ENCODE measurements at regions not wholly inside any gene's neighbourhood (a gene's known extent, or its start where the extent isn't known, plus 50 kb on each side); places are given as distances from the start of the nearest gene placed in this dataset.

DNA sequence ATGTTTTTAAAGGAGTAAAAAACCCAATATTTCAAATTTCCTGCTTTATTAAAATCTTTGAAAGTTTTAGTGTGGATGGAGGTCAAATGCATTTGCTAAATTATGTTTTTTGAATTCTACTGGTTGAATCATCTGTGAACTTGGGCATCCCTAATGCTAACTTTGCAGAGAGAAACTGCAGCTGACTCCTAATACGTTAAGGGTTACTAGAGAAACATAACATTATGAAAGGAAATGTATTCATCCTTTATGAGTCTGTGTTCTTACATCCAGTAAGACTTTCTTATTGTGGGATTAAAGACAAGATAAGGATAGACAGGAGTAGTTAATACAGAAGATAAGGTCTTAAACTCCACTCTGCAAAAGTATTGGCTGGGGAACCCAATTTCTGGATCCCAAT is 140.6 kb downstream of the FAM124B start:
- H3K4me3 ChIP-seq (ENCODE audit: control insufficient read depth in 2 of 3, extremely low read depth in 1 of 3, insufficient read depth in 2 of 3, low read depth in 1 of 3, low read length in 3 of 3) = no peak overlapping the region
- no peak for FAIRE-seq
- H3K27me3 ChIP-seq (ENCODE audit: control insufficient read depth, extremely low read depth, insufficient read depth, low read length) = no peaks in the 10 kb centered on the region
- DNase-seq (ENCODE audit: low read depth, low spot score) = no peak
- H3K9me1 ChIP-seq (ENCODE audit: control insufficient read depth, extremely low read depth, insufficient read depth, low read length) = no peaks in the 10 kb centered on the region
- no peaks in the 10 kb centered on the region for H3K79me2 ChIP-seq (ENCODE audit: control insufficient read depth, insufficient read depth, low read length)
- no peak overlapping the region for H3K27ac ChIP-seq (ENCODE audit: control insufficient read depth, insufficient read depth, low read length)
- H3K9ac ChIP-seq (ENCODE audit: control insufficient read depth, extremely low read depth, insufficient read depth, low read length) = no peak overlapping the region
- no peak overlapping the region for H3K4me2 ChIP-seq (ENCODE audit: control insufficient read depth, extremely low read depth, insufficient read depth, low read depth, low read length)
- dilution Hi-C loops (cut with MboI; ENCODE audit: extremely low pct_ligation_motif_present, low sequenced_read_pairs) = no loop called here
- no peaks in the 10 kb centered on the region for H3K9me3 ChIP-seq (ENCODE audit: control insufficient read depth, low read depth, low read length)
- peaks cover 5% of the 10 kb centered on the region for H3K4me1 ChIP-seq (ENCODE audit: control insufficient read depth, extremely low read depth, insufficient read depth, low read length)
- no peaks in the 10 kb centered on the region for H4K20me1 ChIP-seq (ENCODE audit: control insufficient read depth, extremely low read depth, insufficient read depth, low read length)
- H2AFZ ChIP-seq (ENCODE audit: control insufficient read depth, low read length) = no peak overlapping the region
- H3K36me3 ChIP-seq (ENCODE audit: control insufficient read depth in 2 of 2, extremely low read depth in 1 of 2, insufficient read depth in 2 of 2, low read length in 2 of 2) = no peaks in the 10 kb centered on the region
- no peak for TF ChIP-seq EZH2 (IDR thresholded peaks at IDR 0.05; ENCODE audit: low read length)
- TF ChIP-seq, protein P1, sequence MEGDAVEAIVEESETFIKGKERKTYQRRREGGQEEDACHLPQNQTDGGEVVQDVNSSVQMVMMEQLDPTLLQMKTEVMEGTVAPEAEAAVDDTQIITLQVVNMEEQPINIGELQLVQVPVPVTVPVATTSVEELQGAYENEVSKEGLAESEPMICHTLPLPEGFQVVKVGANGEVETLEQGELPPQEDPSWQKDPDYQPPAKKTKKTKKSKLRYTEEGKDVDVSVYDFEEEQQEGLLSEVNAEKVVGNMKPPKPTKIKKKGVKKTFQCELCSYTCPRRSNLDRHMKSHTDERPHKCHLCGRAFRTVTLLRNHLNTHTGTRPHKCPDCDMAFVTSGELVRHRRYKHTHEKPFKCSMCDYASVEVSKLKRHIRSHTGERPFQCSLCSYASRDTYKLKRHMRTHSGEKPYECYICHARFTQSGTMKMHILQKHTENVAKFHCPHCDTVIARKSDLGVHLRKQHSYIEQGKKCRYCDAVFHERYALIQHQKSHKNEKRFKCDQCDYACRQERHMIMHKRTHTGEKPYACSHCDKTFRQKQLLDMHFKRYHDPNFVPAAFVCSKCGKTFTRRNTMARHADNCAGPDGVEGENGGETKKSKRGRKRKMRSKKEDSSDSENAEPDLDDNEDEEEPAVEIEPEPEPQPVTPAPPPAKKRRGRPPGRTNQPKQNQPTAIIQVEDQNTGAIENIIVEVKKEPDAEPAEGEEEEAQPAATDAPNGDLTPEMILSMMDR (optimal IDR thresholded peaks at IDR 0.05 in 1 of 3, IDR thresholded peaks at IDR 0.05 in 1 of 3, conservative IDR thresholded peaks at IDR 0.05 in 1 of 3; ENCODE audit: extremely low read depth in 1 of 3, insufficient read depth in 2 of 3, low read length in 3 of 3) = no peak

DNA sequence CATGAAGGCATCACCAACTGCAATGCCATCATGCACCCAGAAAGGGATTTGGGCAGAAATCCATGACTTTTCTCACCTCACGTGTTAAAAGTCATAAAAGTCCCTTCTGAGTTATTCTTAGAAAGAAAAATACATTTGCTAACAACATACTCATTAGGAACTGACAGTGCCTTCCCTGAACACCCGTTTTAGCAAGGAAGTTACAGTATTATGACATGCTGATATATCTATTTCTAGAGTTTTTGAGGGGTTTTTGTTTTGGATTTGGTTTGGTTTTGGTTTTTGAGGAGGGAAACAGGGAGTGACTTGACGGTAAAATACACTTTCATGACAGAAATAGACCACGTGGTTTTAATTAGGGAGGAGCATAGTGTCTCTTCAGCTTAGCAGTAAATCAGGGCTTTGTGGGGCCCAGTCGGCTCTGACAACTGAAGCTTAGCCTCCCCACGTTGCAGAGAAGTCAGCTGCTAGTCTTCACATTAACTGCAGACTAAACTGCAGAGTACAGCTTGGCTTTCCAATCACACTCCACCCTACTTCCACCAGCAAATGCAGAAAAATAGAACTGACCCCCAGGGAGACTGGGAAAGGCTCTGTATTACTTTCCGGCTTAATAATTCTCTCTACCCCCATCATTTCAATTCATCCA is 141.4 kb downstream of the FAM124B start:
- Histone ChIP-seq H3K27ac (ENCODE audit: control insufficient read depth, insufficient read depth, low read length) (no peak overlapping the region), H3K36me3 (ENCODE audit: control insufficient read depth in 2 of 2, extremely low read depth in 1 of 2, insufficient read depth in 2 of 2, low read length in 2 of 2) (no peaks in the 10 kb centered on the region), H3K9ac (ENCODE audit: control insufficient read depth, extremely low read depth, insufficient read depth, low read length) (no peak overlapping the region), H3K9me1 (ENCODE audit: control insufficient read depth, extremely low read depth, insufficient read depth, low read length) (no peaks in the 10 kb centered on the region), H3K27me3 (ENCODE audit: control insufficient read depth, extremely low read depth, insufficient read depth, low read length) (no peaks in the 10 kb centered on the region), H4K20me1 (ENCODE audit: control insufficient read depth, extremely low read depth, insufficient read depth, low read length) (no peaks in the 10 kb centered on the region), H3K9me3 (ENCODE audit: control insufficient read depth, low read depth, low read length) (no peaks in the 10 kb centered on the region), H3K4me3 (ENCODE audit: control insufficient read depth in 2 of 3, extremely low read depth in 1 of 3, insufficient read depth in 2 of 3, low read depth in 1 of 3, low read length in 3 of 3) (no peak overlapping the region), H3K4me1 (ENCODE audit: control insufficient read depth, extremely low read depth, insufficient read depth, low read length) (peaks cover 5% of the 10 kb centered on the region), H3K4me2 (ENCODE audit: control insufficient read depth, extremely low read depth, insufficient read depth, low read depth, low read length) (no peak overlapping the region), H2AFZ (ENCODE audit: control insufficient read depth, low read length) (no peak overlapping the region), H3K79me2 (ENCODE audit: control insufficient read depth, insufficient read depth, low read length) (no peaks in the 10 kb centered on the region)
- TF ChIP-seq EZH2 (IDR thresholded peaks at IDR 0.05; ENCODE audit: low read length) = no peak
- TF ChIP-seq, protein P1 (optimal IDR thresholded peaks at IDR 0.05 in 1 of 3, IDR thresholded peaks at IDR 0.05 in 1 of 3, conservative IDR thresholded peaks at IDR 0.05 in 1 of 3; ENCODE audit: extremely low read depth in 1 of 3, insufficient read depth in 2 of 3, low read length in 3 of 3) = no peak
- dilution Hi-C loops (cut with MboI; ENCODE audit: extremely low pct_ligation_motif_present, low sequenced_read_pairs) = no loop called here
- DNase-seq (ENCODE audit: low read depth, low spot score) = no peak
- FAIRE-seq = no peak
